K562 (cell line): ENCODE measurements at regions not wholly inside any gene's neighbourhood (a gene's known extent, or its start where the extent isn't known, plus 50 kb on each side); places are given as distances from the start of the nearest gene placed in this dataset.

Experiments used
- BHLHE40 ChIP-seq: IDR thresholded peaks from 2 replicates; pipeline ENCODE4 v1.6.1; 2011; ENCODE audit warnings: low read length, improper control_type of control experiment
- CBX8 ChIP-seq: fragments of 200-600 bp; sonication (generic); IDR thresholded peaks from 2 replicates; pipeline ENCODE4 v1.6.1; 2012; ENCODE audit warnings: borderline replicate concordance, mixed run types, low read depth, mild to moderate bottlenecking, moderate library complexity, mixed read lengths, low read length, control low read depth, inconsistent platforms; ENCODE audit not compliant: poor library complexity, severe bottlenecking; ENCODE audit errors: extremely low read depth
- CTCF ChIP-seq, 3 experiments: IDR thresholded peaks in 2 of 3; conservative IDR thresholded peaks in 1 of 3; 2 replicates each; pipeline ENCODE4 v1.5.1; 2011 to 2012; ENCODE audit warnings: low read length in 3 of 3, mild to moderate bottlenecking in 3 of 3, control low read depth in 2 of 3, improper control_type of control experiment in 1 of 3, inconsistent platforms in 1 of 3, low read depth in 1 of 3, mixed read lengths in 1 of 3, moderate library complexity in 1 of 3; ENCODE audit not compliant: insufficient read depth in 2 of 3
- CUX1 ChIP-seq: fragments of 200-800 bp; sonication (Bioruptor generic); IDR thresholded peaks from 2 replicates; pipeline ENCODE4 v1.6.1; 2016; ENCODE audit warnings: missing genetic modification characterization, missing compliant biosample characterization
- EZH2 ChIP-seq: IDR thresholded peaks from 2 replicates; pipeline ENCODE4 v1.6.1; 2012; ENCODE audit warnings: low read depth, mild to moderate bottlenecking, inconsistent platforms, low read length, borderline replicate concordance
- HLTF ChIP-seq: fragments of 450-650 bp; IDR thresholded peaks from 2 replicates; pipeline ENCODE4 v1.6.1; 2016
- ID3 ChIP-seq, 2 experiments: fragments of 250-450 bp in 1 of 2; fragments of 450-650 bp in 1 of 2; sonication (Bioruptor Pico) in 1 of 2; IDR thresholded peaks; 2 replicates each; pipeline versions ENCODE4 v1.6.1 to v1.8.0; 2016 to 2021; ENCODE audit warnings: mild to moderate bottlenecking in 2 of 2, moderate library complexity in 2 of 2, missing compliant biosample characterization in 1 of 2, missing genetic modification characterization in 1 of 2
- MYC ChIP-seq, 2 experiments: fragments of 250-450 bp in 1 of 2; sonication (Bioruptor Pico) in 1 of 2; IDR thresholded peaks; 2 replicates each; pipeline versions ENCODE4 v1.5.1 to v1.6.1; 2012 to 2021; ENCODE audit warnings: low read depth in 2 of 2, borderline replicate concordance in 1 of 2, improper control_type of control experiment in 1 of 2, low read length in 1 of 2, mild to moderate bottlenecking in 1 of 2, moderate library complexity in 1 of 2
- NR2C2 ChIP-seq, 2 experiments: fragments of 200-800 bp in 1 of 2; sonication (Bioruptor generic) in 1 of 2; sonication (generic) in 1 of 2; formaldehyde crosslinking in 1 of 2; IDR thresholded peaks; 2 replicates each; pipeline versions ENCODE4 v1.6.1 to v1.8.0; 2016 to 2022; ENCODE audit warnings: mild to moderate bottlenecking in 1 of 2, missing compliant biosample characterization in 1 of 2, missing genetic modification characterization in 1 of 2, missing genetic modification reagents in 1 of 2
- PHF8 ChIP-seq: fragments of 200-600 bp; sonication (generic); IDR thresholded peaks from 2 replicates; pipeline ENCODE4 v1.6.1; 2012; ENCODE audit warnings: mixed run types, mild to moderate bottlenecking, inconsistent platforms, low read length, moderate library complexity, borderline replicate concordance
- POLR2A ChIP-seq: fragments of 450-650 bp; conservative IDR thresholded peaks from 2 replicates; pipeline ENCODE4 v1.6.1; 2016
- RCOR1 ChIP-seq, 2 experiments: IDR thresholded peaks; 2 replicates each; pipeline ENCODE4 v1.6.1; 2012; ENCODE audit warnings: low read depth in 2 of 2, low read length in 2 of 2, borderline replicate concordance in 1 of 2, improper control_type of control experiment in 1 of 2

GRCh38 chr4:14419516-14419915 is 582.8 kb upstream of the CPEB2 start:
- no peak for TF ChIP-seq CTCF (IDR thresholded peaks at IDR 0.05 in 2 of 3, conservative IDR thresholded peaks at IDR 0.05 in 1 of 3; ENCODE audit: insufficient read depth in 2 of 3, low read depth in 1 of 3, low read length in 3 of 3)
- no peak for TF ChIP-seq PHF8
- no peak for TF ChIP-seq HLTF
- TF ChIP-seq NR2C2 (CRISPR knock-in tag; IDR thresholded peaks at IDR 0.05) = no peak
- TF ChIP-seq NR2C2 (tag; IDR thresholded peaks at IDR 0.05) = no peak
- TF ChIP-seq POLR2A = no peak
- TF ChIP-seq EZH2 = no peak
- no peak for TF ChIP-seq CBX8
- no peak for TF ChIP-seq BHLHE40
- TF ChIP-seq RCOR1 (IDR thresholded peaks at IDR 0.05; ENCODE audit: borderline replicate concordance in 1 of 2, low read depth in 2 of 2, low read length in 2 of 2) = no peak
- TF ChIP-seq ID3 (CRISPR knock-in tag; IDR thresholded peaks at IDR 0.05) = no peak
- no peak for TF ChIP-seq ID3 (tag; IDR thresholded peaks at IDR 0.05)
- no peak for TF ChIP-seq CUX1 (CRISPR knock-in tag)
- no peak for TF ChIP-seq MYC (IDR thresholded peaks at IDR 0.05; ENCODE audit: low read depth, low read length)
- no peak for TF ChIP-seq MYC (CRISPR knock-in tag; IDR thresholded peaks at IDR 0.05; ENCODE audit: borderline replicate concordance, low read depth)
